DMS53 treated with DMSO at 0.1 percent for 48 hours (cell line): ENCODE measurements at regions not wholly inside any gene's neighbourhood (a gene's known extent, or its start where the extent isn't known, plus 50 kb on each side); places are given as distances from the start of the nearest gene placed in this dataset.
"Not testable (repeated sequence)": the region's sequence is repeated elsewhere in the genome, so short reads cannot be mapped to it uniquely, and the experiment has no call there.

Source experiments
- DNase-seq: peaks from one replicate; lab custom pipeline; 2025; ENCODE audit not compliant: unreplicated experiment; lab: John Stamatoyannopoulos, UW

DNA sequence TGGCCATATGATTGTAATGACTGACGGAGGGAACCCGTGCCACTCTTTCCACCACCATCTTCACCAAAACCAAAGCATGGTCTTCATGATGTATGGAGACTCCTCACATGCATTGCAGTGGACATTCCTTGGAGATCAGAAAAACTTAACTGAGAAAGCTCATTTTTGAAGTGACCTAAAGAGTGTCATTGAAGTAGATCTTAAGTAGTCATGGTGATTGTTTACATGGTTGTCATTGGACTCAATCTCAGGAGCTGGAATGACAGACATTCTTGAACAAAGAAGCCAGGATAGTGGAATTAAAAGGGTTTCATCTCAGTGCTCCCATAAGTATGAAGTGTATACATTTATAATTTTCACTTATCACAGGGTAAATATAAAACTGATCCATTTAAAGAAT is 236.7 kb upstream of the IPO5 start:
- DNase-seq: no peak

- no peak for DNase-seq
Measured at GRCh38 chr13:97719736-97720135, 233.7 kb upstream of the IPO5 start.

GRCh38 chr13:97720896-97721295 is 232.6 kb upstream of the IPO5 start:
- no peak for DNase-seq

- no peak for DNase-seq
Measured at GRCh38 chr13:97723655-97724054, 229.8 kb upstream of the IPO5 start.

DNA sequence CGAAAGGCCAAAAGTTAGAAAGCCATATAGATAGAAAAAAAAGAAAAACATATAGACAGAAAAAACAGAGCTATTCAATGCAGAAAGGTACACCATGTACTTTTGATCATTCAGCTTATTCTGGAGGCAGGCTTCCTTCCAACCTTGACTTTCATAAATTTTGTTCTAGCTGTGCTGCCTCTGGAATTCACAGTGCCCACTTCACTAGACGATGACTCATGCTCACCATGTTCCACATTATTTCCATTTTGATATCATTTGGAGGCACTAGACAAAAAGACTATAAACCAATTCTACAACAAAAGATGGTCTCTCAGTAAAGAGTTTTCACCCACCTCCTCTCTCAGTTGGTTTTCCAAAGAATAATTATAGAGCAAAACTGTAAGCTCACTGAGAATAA is 229.0 kb upstream of the IPO5 start:
- DNase-seq: no peak

GRCh38 chr13:97726664-97727280 is 226.7 kb upstream of the IPO5 start:
- no peak for DNase-seq

DNA sequence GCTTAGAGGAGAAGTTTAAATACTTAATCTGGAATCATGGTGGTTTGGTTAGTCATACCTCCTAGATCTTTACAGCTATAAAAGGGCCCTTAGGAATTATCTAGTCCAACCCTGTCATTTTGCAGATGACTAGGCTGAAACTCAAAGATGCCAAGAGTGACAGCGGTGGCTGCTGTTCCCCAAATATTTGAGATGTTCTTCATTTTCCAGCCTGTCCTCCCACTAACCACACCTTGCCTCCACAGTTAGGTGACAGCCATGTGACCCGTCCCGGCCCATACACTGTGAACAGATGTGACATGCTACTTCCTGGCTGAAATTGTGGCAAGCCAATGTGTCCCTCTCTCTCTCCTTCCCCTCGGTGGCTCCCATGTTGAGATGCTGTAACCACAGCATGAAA is 225.5 kb upstream of the IPO5 start:
- DNase-seq: no peak

DNA sequence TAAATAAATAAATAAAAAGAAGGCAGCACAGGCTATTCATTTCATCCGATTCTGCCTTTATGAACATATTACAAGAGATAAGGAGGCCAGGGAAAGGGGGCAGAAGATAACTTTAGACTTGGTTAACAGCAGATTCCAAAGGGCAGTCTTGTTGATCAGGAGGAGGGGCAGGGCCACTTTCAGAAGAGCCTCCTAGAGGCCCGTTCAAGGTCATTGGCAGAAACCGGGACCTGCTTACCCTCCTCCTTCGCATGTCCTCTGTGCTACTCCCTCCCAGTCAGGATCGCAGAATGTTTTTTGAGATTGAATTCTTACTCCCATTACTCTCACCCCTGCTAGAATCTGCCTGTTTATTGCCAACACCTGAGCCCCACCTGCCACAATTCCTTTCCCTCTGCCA is 217.0 kb upstream of the IPO5 start:
- DNase-seq: no peak

DNA sequence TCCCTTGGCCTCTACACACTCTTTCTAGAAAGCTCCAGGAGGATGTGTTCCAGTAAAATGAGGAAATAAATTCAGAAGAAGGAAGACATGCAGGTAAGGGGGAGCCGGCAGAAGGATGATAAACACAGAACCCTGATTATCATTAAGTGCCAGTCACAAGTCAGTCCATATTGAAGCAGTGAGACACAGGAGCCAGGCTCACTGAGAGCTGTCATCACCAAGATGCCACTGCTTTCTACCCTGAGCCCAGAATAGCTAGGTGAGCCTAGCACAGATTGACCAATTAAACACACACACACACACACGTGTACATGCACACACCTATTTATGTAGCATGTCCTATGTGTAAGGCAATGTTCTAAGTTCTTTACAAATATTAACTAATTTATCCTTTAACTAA is 211.4 kb upstream of the IPO5 start:
- DNase-seq: no peak

- DNase-seq: no peak
Measured at GRCh38 chr13:97743938-97744337, 209.5 kb upstream of the IPO5 start.

- DNase-seq: no peak
Measured at GRCh38 chr13:97746649-97747048, 206.8 kb upstream of the IPO5 start.

DNA sequence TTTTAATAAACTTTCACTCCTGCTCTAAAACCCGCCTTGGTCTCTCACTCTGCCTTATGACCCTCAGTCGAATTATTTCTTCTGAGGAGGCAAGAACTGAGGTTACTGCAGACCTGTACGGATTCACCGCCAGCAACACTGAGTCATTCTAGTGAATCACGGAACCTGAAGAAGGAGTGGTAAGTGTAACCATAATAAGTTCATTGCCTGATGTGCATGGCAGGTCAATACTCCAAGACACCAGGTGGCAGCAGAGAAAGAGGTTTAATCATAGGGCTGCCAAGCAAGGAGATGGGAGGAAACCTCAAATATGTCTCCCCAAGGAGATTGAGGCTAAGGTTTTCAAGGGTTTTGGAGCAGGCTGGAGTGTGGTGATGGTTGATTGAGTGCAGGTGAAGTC is 204.3 kb upstream of the IPO5 start:
- DNase-seq: no peak

GRCh38 chr13:97751477-97751876 is 202.0 kb upstream of the IPO5 start:
- DNase-seq: no peak

DNA sequence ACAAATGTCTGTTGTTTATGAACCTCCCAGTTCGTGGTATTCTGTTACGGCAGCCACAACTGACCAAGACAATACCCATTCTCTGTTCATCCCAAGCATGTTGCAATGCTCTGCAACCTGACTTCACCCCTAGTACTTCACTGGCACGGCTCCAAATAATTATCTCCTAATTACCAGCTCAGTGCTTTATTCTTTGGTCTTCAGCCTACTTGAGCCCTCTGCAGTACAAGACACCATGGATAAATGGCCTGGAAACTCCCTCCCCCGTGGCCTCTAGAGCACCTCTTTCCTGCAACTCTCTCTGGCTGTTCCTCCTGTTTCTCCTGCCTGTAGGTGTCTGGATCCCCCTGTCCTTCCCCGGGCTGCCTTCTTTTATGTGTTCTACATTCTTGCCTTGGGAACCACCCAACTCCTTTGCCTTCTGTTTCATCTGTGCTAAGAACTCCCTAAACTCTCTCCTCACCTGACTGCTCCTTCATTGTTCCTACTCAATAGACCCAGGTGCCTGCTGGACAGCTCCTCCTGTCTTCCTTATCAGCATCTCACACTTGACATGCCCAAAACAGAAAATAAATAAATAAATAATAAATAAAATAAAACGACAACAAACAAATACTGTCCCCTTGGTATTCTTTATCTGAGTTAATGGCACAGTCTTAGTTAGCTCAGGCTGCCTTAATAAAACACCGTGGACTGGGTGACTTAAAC is 200.4 kb upstream of the IPO5 start:
- no peak for DNase-seq

- no peak for DNase-seq
Measured at GRCh38 chr13:97753942-97754670, 199.4 kb upstream of the IPO5 start.

DNA sequence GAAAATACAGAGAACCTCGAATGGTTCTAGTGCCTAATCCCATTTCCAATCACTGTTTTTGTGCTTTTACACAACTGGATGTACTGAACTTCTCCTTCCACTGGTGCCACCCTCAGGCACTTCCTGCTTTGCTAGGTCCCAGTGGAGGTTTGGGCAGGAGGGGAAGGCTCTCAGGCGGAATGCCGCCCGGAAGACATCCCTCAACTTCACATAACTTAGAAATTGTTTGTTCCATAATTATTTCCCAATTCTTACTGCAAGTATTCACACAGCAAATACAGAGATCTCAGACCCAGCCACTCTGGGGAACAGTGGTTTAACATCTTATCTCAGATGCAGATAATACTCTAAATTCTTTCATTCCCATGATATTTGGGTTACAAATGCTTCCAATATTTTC is 195.7 kb upstream of the IPO5 start:
- no peak for DNase-seq

DNA sequence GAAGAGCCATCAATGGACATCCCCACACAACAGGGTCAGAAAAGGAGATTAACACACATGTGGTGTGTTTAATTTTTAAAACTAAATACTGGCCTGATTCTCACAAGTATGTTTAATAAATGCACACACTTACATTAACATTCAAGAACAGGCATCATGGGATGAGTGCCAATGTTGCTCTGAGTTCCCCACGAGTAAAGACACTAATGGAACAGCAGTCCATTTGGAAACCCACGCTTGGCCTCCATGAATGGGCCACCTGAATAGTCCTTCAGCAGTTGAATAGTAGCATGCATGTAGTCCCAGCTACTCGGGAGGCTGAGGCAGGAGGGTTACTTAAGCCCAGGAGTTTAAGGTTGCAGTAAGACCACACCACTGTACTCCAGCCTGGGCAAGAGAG is 195.2 kb upstream of the IPO5 start:
- no peak for DNase-seq

DNA sequence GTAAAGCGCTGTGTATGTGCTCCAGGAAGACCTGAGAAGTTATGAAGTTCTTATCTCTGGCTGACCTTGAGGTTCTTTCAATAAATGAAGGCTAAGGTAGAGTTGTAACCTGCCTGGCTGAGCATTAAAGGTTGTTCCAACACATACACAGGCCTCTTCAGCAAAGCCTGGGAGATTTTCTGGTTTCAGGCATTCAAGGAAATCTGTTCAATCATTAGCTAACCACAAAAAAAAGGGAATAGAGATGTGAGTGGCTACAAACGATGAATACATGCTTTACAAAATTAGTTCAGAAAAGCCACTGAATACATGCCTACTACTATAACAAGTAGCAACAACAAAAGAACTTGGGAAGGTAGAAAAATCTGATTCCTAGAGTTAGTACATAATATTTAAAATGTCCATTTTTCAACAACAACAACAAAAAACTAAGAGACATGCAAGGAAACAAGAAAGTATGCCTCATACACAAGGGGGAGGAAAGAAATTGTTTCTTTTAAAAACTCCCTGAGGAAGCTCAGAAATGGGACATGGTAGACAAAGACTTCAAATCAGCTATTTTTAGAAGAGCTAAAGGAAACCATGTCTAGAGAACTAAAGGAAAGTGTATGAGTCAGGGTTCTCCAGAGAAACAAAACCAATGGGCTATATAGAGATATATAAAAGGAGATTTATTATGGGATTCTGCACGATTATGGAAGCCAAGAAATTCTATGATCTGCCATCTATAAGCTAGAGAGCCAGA is 191.5 kb upstream of the IPO5 start:
- DNase-seq: no peak

GRCh38 chr13:97766749-97767148 is 186.7 kb upstream of the IPO5 start:
- DNase-seq: no peak

DNA sequence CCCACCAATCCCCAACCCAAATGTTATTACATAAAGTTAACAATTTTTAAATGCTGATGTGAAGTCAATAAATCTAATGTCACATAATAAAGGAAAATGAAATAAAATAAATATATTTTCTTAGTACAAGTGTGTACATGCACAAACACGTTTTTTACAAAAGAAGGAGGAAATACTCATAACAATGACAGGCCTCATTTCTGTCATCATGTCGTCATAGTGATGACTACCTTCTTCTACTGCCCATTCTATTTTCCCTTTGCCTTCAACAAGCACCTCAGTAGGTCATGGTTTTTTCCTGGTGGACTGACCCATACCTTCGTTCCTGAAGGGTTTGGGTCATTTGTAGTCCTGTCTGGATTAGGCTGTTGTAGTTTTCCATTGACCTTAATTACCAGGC is 185.3 kb upstream of the IPO5 start:
- DNase-seq: no peak

DNA sequence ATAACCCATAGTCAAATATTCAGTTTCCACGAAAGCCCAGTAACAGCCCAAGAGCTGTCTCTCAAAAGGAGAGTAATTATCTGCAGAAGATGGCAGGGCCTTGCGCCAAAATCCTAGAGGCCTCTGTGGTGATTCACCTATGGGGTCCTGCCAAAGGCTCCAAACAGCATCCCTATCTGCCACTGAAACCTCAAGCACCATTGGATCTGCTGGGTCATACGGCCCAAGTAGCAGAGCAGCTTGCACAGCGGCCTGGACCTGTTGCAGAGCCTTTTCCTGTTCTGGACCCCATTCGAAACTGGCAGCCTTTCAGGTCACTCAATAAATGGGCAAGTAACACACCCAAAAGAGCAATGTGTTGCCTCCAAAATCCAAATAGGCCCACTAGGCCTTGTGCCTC is 183.2 kb upstream of the IPO5 start:
- not testable (repeated sequence) for DNase-seq

GRCh38 chr13:97772466-97772865 is 181.0 kb upstream of the IPO5 start:
- not testable (repeated sequence) for DNase-seq
